GM21526 (cell line): ENCODE measurements at regions not wholly inside any gene's neighbourhood (a gene's known extent, or its start where the extent isn't known, plus 50 kb on each side); places are given as distances from the start of the nearest gene placed in this dataset.

Experiments used
- ATAC-seq: cut with Tn5 transposase; IDR thresholded peaks from one replicate; pipeline ENCODE4 v1.9.1; 2021; ENCODE audit warnings: moderate library complexity; ENCODE audit not compliant: unreplicated experiment, low FRiP score

DNA sequence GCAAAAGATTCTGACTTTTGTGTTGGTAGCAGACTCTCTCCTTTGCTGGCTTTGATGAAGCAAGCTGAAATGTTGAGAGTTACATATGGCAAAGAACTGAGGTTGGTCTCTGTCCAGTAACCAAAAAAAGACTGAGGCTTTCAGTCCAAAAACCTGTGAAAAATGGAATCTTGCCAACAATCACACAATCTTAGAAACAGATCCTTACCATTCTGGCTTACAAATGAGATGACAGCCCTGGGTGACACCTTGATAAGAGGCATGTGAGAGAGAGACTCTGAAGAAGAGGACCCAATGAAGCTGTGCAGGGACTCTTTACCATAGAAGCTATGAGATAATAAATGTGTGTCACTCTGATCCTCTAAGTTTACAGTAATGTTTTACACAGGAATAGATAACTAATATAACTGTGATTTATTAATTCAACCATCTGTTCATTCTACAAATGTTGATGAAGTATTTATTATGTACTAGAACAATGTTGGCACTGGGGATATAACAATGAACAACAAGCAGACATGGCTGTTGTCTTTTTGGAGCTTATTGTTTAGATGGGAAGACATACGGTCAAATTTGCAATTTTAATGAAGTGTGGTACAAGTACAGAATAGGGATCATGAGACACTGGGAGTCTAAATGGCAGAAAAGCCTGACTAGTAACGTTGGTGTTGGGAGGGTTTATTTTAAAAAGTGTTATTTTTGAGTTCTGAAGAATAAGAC, 251.0 kb downstream of the OLFM3 start:
- ATAC-seq: no peak

DNA sequence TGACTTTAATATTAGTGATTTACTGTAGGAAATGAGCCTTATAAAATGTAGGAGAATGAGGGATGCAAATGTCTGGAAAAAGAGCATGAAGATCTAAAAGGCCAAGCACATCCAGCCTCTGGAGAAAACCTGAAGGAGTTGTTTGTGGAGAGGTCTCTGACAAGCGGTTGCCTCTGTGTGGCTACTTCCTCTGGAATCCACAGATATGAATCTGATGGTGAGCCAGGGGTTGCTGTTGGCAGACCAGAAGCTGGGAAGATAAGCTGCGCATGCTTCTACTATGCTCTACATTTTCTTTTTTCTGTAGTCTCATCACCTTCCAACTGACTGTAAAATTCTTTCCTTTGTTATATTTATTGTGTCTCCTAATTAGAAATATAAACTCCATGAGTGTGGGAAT, 248.6 kb downstream of the OLFM3 start:
- ATAC-seq: no peak
